RKO (cell line): ENCODE measurements at regions not wholly inside any gene's neighbourhood (a gene's known extent, or its start where the extent isn't known, plus 50 kb on each side); places are given as distances from the start of the nearest gene placed in this dataset.
"Not testable (repeated sequence)": the region's sequence is repeated elsewhere in the genome, so short reads cannot be mapped to it uniquely, and the experiment has no call there.

Experiments
- DNase-seq: peaks from one replicate; pipeline ENCODE4 v3.0.0-alpha.2; 2016; ENCODE audit warnings: low spot score

DNA sequence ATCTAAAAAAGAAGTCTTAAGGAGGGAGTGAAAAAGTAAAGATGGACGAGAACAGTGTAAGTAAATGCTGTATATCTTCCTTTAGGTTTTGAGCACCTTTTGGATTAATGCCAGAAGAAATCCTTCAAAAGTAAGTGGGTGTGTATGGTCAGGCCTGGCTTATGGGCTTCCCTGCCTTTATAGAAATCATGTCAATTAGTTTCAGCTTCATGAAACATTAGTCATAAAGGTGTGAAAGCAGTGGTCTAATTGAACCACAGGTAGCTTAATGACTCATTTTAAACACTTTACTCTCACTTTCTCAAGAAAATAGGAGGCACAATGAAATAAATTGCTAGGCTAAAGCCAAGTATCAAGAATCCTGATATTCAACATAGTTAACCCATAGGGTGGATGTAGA is 467.4 kb upstream of the DPPA4 start:
- no peak for DNase-seq

DNA sequence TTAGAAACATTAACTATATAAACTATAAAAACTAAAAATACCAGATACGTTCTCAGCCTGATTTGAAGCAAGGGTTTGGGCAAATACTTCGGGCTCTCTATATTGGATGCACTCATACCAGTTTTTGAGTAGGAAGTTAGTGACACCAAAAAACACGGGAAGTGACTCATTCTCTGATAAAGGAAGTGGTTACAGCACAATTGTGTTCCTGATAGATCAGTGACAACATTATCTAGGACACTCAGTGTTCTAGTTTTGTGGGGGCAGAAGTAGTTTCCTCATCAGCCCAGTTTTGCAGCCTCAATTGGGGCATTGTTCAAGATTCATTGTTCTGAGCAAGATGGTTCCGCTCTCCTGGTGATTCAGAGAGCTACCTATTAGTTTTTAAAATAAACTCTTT is 469.6 kb upstream of the DPPA4 start:
- peak; percentile 72 for DNase-seq

DNA sequence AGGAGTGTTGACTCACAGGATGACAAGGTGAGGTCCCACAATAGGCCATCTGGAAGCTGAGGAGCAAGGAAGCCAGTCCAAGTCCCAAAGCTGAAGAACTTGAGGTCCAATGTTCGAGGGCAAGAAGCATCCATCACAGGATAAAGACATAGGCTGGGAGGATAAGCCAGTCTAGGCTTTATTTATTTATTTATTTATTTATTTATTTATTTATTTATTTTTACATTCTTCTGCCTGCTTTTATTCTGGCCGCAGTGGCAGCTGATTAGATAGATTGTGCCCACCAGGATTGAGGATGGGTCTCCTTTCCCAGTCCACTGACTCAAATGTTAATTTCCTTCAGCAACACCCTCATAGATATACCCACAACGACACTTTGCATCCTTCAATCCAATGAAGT is 472.2 kb upstream of the DPPA4 start:
- DNase-seq: no peak

DNA sequence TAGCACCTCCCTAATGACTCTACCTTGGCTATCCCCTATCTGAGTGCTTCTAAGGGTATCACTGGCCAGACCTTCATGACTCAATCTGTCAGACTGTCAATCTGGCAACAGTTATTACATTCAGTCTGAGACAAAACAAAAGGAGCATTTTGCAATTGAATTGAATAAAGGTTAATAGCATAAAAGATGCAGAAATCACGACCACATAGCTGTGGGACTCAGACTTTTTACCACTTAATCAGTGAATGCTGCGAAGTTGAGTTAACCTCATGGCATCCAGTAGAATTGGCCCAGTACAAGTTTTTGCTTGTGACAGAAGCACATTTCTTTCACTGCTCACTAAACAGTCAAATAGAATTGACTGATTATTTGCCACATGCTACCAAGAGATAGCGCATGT is 480.7 kb upstream of the DPPA4 start:
- no peak for DNase-seq

DNA sequence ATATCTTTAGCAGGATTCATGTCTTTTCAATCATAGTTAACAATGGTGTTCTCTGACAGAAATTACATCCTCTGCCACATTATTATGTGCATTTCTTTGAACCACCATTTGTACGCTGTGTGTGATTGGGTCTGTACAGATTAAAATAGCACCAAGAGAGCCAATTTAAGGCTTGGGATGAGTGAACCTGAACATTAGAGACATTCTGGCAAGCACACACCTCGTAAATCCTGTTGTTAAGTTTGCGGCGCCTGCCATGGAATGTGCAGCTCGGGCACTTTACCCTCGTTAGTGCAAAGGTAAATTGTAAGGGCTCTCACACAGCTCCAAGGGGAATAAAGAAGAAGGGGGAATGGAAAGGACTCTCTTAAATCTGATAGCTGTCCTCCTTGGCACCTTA is 482.4 kb upstream of the DPPA4 start:
- DNase-seq: no peak

DNA sequence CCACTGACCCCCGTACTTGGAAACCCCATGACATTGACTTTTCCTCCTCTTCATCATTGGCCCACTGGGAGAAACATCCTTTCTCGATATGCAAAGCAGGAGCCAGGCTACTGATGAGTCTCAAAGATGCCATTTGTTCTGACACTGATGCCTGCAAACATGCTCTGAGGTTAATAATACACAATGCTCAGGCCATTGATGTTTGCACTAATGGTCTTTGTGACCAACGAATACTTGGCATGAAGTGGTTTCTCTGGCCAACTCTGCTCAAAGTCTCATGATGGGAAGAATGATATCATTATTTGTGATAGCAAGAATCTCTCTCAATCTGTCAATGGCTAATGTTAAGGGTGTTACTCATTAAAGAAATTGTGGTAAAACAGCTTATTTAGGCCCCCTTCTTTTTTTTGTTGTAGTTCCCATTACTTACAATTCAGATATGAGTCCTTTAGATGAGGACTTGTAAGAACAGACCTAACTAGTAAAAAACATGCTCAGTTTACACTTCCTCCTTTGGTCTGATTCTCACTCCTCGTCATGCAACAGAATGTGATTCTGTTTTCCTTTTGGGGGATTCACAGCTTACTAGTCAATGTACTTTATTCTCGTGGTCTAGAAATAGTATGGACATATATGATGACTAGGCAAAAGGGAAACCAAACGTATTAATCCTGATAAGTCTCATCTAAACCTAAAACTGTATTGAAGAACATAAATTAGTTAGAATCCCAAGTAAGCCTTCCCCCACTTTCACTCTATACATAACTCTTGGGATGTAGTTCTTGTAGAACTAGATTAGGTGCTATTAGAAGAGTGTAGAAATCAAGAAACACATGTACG is 488.8 kb upstream of the DPPA4 start:
- DNase-seq: no peak

DNA sequence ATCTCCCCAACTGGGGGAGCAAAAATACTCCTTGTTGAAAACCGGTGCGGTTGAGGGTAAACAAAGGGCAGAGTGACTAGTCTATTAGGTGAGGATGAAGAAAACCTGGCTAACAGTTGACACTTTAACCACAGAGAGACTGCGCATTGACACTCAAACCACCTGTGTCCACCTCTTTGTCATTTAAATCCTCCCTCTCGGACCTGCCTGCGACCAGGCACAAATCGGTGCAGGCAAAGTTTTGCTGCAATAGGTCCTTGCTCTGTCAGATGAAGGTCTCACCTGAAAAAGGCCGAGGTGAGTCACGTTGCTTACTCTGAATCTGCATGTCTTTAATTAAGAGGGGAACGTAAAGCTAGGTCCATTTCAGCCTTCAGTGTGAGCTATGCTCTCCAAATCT is 494.1 kb upstream of the DPPA4 start:
- DNase-seq: no peak

DNA sequence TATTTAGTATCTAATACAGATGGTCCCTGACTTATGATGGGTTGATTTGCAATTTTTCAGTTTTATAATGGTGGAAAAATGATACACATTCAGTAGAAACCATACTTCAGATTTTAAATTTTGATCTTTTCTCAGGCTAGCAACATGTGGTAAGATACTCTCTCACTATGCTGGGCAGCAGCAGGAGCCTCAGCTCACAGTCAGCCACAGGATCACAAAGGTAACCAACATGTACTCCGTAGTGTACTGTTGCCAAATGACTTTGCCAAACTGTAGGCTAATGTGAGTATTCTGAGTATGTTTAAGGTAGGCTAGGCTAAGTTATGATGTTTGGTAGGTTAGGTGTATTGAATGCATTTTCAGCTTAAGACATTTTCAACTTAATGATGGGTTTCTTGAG is 498.6 kb upstream of the DPPA4 start:
- no peak for DNase-seq

DNA sequence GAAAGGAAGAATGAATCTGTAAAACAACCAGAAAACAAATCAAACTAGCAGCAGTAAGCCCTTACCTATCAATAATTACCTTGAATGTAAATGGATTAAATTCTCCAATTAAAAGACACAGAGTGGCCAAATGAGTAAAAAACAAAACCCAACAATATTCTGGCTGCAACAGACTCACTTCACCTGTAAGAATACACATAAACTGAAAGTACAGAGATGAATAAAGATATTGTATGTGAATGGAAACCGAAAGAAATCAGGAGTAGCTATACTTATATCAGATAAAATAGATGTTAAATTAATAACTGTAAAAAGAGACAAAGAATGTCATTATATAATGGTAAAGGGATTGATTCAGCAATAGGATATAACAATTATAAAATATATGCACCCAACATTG is 514.5 kb upstream of the DPPA4 start:
- DNase-seq: no peak

DNA sequence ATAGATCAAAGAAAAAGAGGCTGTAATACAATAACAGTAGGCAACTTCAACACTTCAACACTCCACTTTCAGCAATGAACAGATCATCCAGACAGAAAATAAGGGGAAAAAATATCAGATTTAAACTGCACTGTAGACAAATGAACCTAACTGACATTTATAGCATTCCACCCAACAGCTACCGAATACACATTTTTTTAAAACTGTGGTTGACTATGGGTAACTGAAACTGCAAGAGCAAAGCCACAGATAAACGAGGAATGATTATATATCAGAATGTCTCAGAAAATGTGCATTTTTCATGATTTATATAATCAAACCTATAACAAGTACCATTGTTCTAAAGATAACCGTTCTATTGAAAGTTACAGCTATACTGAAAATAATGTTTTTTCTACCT is 514.9 kb upstream of the DPPA4 start:
- DNase-seq: no peak

DNA sequence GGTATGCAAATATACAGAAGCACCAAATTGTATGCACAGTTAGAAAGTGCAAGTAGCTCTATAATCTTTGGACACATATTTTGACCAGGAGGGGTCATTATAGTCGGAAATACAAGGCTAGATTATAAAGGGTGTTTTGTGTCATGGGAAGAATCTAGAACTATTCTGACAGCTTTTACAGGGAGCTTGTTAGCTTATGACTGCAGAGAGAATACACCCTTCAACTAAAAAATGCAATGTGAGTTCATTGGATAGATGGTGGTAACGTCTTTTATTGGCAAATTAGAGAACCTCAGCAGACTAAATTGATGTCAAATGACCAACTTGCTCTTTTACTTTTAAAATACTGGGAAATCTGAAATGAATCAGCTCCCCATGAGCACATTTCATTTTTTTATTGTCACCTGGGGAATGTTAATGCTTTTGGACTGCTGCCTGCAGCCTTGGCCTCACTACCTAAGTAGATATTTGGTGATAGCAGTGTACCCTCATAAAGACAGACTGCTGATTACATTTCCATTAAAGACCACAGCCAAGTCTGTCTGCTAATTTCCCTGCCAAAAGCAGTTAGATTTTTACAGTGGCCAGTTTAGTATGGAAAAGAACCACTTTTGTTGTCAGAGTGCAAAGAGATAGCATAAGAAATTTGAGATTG is 515.9 kb upstream of the DPPA4 start:
- DNase-seq: no peak

DNA sequence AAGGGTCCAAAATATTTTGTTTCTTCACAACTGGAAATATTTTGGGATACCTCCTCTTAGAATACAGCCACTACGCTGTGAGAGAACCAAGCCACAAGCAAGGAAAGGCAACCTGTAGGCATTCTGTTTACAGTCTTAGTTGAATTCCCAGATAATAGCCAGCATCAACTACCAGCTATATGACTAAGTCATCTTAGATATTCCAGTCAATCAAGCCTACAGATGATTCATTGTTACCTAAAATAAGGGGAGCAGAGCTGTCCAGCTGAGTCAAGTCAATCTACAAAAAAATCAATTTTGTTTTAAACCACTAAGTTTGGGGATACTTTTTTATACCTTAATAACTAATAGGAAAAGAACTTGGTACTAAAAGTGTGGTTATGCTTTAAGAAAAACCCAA is 526.4 kb upstream of the DPPA4 start:
- peak; percentile 17 for DNase-seq

DNA sequence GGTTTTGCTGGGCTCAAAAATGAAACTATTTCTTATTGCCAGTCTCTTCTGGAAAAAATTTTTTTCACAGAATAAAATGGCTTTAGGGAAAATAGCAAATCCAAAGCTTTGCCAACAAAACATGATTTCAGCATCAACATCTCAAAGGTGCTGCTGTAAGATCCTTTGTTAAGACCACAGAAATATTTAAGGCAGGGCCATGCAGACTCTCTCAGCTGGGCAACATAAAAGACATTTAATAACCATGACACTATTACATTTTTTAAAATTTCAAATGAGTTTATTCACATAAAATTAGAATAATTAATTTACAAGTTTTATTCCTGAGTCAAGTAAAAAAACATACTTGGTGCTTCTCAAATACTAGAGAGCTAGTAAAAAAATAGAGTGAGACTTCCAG is 527.1 kb upstream of the DPPA4 start:
- no peak for DNase-seq

DNA sequence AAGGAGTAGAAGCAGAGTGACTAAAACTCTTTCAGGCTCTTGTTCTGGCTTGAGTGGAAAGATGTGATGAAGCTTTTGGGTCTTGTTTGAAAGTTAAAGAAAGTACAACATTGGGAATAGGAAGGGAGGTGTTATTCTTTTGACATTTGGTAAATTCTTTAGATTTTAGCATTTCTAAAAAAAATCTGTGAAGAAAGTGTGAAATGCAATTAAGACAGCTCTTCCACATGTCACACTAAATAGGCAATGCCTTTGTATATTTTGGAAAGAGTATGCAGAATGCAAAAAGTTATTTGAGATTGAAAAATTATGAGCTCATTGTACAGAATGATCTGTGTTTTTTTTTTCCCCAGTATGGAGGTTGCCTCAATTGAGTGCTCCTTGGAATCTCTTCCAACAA is 532.2 kb upstream of the DPPA4 start:
- no peak for DNase-seq

DNA sequence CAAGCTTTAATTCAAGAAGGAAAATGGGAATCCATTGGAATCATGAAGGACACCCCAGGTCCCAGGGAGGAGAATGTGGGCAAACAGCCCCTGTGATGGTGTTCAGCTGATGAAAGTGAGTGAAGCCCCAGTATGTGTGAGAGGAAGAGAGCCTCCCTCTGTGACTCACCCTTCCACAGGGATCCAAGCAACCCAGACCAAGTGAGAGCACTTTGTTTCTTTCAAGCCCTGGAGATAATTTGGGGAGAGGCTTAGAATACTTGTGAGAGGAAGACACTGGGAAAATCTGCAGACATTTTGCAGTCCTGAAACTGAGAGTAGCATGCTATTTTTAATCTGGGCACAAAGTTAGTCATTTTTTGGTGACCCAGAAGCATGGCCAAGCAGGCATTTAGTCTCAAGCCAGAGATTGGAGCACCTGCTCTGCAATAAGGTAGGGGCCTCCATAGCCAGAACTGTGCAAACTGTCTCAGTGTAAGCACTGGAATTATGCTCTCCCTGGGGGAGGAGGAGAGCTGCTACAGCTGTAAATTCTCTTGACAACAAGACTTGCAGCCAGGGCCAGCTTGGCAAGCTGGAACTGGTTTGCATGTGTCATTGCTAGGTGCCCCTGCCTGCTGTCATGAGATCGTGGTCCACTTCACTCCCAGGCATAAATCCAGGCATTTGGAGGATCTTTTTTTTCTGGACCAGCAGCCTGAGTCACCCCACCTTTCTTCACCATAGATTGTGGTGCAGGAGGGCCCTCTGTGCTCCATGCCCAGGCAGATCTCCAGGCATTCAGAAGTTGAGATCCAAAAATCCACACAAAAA is 537.8 kb upstream of the DPPA4 start:
- no peak for DNase-seq

DNA sequence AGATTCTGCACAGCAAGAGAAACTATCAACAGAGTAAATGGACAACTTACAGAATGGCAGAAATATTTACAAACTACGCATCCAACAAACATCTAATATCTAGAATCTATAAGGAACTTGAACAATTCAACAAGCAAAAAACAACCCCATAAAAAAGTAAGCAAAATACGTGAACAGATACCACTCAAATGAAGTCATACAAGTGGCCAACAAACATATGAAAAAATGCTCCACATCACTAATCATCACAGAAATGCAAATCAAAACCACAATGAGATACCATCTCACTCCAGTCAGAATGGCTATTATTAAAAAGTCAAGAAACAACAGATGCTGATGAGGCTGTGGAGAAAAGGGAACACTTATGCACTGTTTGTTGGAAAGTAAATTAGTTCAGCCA is 540.3 kb upstream of the DPPA4 start:
- not testable (repeated sequence) for DNase-seq

DNA sequence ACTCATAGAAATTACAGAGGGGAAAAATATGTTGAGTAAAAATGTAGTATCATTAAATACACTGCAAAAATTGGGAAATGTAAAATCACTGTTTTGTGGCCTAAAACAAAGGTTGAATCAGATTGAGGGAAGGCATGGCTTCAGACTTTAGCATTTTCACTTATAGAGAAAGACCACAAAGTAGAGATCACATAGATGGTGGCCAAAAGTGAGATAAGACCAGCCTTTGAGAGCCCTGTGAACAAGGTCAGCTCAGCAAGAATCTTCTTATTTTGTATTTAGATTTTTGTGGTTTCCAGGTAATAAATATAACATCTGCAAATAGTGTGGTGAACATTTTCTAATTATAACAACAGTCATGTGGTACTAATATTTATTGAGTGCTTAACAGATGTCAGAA is 544.8 kb upstream of the DPPA4 start:
- no peak for DNase-seq

DNA sequence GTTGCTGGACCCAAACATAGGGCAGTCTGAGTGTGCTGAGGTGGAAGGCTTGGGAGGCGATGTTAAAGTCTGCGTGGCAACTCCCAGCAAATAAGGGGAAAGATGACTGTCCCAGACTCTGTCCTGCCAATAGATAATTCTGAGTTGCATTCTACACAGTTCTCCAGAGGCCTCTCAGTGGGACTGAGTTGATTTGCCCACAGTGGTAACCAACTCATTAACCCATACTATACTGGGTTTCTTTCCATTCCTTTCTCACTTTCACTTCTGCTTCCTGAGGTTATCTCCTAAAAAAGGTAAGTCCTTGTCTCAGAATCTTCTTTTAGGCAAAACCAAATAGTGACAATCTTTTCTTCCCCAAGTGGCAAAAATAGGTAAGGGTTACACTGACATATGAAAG is 549.9 kb upstream of the DPPA4 start:
- no peak for DNase-seq

DNA sequence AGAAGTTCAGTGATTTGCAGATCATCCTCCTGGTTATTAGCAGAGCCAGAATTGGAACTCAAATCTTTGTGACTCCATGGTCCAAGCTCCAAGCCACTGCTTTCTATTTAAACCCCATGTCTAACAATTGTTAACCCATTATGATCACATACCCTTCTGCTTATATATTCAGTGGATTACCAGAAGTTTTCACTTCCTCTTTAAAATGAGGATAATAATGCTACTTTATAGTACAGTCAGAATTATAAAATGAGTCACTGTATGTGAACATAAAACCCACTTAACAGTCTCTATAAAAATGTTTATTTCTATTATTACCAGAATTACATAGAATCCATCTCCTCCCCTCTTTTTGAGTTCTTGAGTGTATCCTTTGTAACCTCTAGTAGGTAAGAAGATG is 550.7 kb upstream of the DPPA4 start:
- DNase-seq: no peak

DNA sequence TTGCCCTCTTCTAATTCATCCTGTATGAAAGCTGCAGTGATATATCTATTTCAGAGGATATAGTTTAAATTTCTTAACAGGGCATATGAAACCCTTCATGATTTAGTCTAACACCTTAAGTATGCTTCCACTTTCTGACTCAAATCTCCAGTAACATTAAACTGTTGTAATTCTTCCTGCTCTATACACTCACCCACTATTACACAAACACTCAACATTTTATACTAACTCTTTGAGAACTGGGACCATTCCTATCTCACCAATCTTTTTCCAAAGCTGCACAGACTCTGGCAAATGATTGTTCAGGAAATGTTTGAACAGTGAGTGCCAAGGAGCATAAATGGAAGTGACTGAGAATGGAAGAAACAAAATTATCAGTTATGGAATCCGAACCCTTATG is 560.4 kb upstream of the DPPA4 start:
- no peak for DNase-seq

DNA sequence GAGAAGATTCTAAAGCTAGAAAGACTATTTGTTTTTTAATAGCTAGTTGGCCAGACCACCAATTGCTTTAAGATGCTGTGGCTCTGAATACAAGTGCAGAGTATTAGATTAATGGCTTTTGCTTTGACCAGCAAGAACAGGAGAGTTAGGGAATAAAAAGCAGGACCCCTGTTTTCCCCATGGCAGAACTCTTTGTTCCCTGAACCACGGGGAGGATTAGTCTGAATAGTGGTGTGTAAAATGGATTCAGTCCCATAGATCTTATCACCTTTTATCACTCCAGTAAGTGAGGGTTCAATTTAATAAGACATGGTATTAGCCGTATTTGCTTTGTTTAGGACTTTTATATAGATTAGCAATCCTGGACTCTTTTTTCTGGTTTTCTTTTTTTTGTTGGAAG is 562.6 kb upstream of the DPPA4 start:
- DNase-seq: no peak

DNA sequence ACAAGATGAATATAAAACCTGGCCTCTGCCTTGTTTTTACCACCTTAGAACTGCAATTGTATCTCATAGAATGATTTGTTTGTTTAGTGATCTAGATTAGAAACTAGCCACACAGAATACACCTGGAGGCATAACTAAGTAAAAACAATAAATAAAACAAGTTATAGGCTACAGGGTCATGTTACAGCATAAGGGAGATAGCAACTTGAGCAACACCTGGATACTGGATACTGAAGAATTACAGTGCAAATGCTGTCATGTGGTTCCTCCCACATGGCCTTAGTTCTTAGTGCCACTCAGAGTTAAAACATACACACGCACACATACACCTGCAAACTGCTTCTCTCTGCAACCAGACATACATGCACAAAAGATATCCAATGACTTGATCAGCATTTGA is 563.4 kb upstream of the DPPA4 start:
- no peak for DNase-seq

DNA sequence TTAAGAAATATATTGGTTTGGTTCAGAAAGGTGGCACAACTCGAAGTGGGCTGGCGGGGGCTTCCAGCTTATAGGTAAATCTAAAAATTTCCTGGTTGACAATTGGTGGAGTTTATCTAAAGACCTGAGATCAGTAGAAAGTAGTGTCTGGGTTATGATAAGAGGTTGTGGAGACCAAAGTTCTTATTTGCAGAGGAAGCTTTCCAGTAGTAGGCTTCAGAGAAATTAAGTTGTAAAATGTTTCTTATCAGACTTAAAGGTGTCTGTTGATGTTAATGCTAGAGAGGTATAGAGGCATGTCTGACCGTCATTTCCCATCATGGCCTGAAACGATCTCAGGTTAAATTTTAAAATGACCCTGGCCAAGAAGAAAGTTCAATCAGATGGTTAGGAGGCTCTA is 565.2 kb upstream of the DPPA4 start:
- no peak for DNase-seq
